ENCODE measurements at regions not wholly inside any gene's neighbourhood (a gene's known extent, or its start where the extent isn't known, plus 50 kb on each side); places are given as distances from the start of the nearest gene placed in this dataset.

GRCh38 chr15:95486224-95486623 is 844.3 kb upstream of the NR2F2 start:
- TF ChIP-seq YY1 (IDR thresholded peaks at IDR 0.05; ENCODE audit: insufficient read depth, insufficient read length), result no peak
- TF ChIP-seq ZNF274 (IDR thresholded peaks at IDR 0.05; ENCODE audit: low read depth, low read length), result no peak
